Iris pigment epithelial cell (primary cell): ENCODE measurements at regions not wholly inside any gene's neighbourhood (a gene's known extent, or its start where the extent isn't known, plus 50 kb on each side); places are given as distances from the start of the nearest gene placed in this dataset.

Source experiments
- DNase-seq: peaks from one replicate; pipeline ENCODE4 v3.0.0-alpha.2; 2011; ENCODE audit warnings: low read depth

DNA sequence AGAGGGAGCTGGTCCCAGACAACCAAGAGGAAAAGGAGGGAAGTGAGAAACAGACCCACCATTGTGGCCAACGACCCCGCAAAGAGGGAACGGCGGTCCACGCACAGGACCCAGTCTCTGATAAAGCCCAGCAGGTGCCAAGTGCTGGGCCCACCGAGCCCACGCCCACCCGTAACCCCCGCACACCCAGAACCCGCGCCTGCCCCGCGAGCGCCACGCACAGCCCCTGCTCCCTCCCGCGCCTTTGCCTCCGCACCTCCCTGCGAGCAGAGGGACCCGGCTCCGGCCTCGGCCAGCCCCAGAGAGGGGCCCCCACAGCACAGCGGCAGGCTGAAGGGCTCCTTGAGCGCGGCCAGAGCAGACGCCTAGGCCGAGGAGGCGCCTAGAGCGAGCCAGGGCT, 1192.2 kb downstream of the PCDH17 start:
- no peak for DNase-seq

GRCh38 chr13:58827904-58828303, 1196.4 kb downstream of the PCDH17 start:
- no peak for DNase-seq

DNA sequence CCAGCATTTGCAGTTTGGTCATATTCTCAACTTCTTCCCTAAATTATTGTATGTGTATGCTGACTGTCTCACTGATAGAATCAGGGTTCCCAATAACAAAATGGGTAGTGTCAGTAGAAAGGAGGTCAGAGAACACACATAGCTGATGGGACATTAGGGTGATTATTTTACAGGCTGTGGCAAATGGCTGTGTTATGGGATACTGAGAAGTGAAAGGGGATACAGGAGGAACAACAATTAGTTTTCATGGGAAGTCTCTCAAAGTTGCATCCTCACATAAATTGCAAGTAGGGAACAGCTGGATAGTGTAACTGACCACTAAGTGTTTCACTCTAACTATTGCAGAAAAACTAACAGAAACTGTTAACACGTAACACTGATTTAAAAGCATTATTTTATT, 1199.3 kb downstream of the PCDH17 start:
- DNase-seq = no peak

- DNase-seq = no peak
These were observed 1207.1 kb downstream of the PCDH17 start for GRCh38 chr13:58838615-58839014.

- DNase-seq = no peak
These were observed 1211.5 kb downstream of the PCDH17 start for GRCh38 chr13:58843071-58843470.

- no peak for DNase-seq
These were observed 1212.0 kb downstream of the PCDH17 start for GRCh38 chr13:58843567-58843966.

DNA sequence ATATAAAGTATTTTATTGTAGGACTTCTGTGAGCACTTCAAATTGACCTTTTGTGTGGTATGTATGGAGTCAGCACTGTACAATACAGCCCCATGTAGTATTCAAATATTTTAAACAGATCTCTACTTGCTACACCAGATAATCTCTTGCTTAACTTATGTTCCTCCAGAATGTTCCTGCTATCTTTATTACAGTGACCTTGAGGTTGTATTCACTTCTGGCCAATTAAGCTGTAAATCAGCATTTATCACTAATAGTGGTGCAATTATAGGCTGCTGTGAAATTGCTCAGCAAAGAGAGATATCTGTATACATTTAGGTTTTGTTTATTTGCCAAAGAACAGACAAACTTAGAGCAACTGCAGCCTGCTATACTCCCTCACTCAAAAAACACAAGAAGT, 1218.6 kb downstream of the PCDH17 start:
- DNase-seq = no peak

DNA sequence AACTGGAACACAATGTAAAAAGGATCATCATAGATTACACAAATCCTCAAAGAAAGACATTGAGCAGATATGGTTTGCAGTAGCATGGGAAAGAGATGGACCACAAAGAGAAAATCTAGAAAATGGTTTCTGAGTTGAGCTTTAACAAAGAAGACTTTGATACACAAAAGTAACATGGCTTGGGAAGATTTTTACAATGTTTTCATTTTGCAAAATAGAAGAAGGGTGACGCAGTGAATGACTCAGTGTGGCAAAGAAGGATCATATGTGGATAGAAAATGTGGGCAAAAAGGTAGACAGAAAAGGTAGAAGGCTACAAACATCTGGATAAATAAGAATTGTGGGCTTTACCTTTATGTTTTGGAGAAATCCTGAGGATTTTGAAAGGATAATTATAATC, 1220.5 kb downstream of the PCDH17 start:
- DNase-seq = peak; percentile 11

GRCh38 chr13:58855283-58855682, 1223.7 kb downstream of the PCDH17 start:
- peak; percentile 28 for DNase-seq

- DNase-seq = no peak
These were observed 1227.4 kb downstream of the PCDH17 start for GRCh38 chr13:58858870-58859371.

DNA sequence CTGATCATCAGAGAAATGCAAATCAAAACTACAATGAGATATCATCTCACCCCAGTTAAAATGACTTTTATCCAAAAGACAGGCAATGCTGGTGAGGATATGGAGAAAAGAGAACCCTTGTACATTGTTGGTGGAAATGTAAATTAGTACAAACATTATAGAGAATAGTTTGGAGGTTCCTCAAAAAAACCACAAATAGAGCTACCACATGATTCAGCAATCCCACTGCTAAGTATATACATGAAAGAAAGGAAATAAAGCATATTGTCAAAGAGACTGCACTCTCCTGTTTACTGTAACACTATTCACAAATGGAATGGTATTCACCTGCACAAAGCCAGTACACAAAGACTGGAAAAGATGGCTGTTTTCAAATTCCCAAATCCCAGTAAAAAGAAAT, 1233.7 kb downstream of the PCDH17 start:
- no peak for DNase-seq

DNA sequence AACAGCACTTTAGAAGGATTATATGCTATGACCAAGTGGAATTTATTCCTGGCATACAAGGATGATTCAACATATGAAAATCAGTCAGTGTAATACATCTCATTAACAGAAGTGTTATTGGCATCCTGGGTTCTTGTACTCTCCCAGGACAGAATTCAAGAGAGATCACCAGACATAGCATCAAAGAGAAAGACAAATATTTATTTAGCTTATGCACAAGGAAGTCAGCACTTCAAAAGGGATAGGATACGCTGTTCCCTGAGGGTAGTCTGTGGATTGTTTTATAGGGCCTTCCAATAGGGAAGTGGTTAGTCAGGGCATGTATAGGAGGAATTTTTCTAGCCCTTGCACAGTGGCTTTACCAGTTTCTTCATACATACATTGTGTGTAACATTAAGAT, 1238.0 kb downstream of the PCDH17 start:
- DNase-seq = no peak

DNA sequence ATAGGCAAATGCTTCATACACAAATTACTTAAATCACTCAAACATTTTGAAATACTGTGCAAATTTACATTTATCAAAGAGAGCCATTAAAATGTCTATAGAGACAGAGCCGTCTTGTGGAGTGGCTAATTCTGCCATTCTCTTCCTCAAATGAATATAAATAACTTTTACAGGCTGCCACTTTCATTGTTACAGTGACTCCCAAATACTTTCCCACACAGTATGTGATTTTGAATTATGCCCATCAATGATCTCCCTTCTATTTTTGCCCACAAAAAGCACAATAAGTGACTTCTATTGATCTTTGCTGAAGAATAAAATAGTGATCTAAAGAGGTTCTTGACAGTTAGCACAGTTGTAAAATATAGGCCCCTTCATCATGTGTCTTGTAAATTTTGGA, 1244.9 kb downstream of the PCDH17 start:
- no peak for DNase-seq

GRCh38 chr13:58879114-58879513, 1247.6 kb downstream of the PCDH17 start:
- no peak for DNase-seq

DNA sequence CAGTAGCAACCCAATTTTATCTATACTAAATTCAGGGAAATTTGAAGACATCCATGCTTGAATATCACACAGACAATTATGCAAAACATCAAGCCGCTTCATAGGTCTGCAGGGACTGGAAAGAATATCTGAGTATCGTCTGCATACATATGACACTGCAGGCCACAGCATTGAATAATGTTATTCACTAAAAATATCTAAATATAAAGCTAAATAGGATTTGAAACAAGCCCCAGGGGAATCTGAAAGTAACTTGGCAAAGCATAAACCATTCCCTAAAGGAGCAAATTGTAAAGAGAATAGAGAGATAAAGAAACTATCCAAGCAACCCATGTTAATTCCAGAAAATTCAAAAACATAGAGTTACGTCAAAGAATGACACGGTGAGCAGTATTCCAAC, 1251.0 kb downstream of the PCDH17 start:
- no peak for DNase-seq

DNA sequence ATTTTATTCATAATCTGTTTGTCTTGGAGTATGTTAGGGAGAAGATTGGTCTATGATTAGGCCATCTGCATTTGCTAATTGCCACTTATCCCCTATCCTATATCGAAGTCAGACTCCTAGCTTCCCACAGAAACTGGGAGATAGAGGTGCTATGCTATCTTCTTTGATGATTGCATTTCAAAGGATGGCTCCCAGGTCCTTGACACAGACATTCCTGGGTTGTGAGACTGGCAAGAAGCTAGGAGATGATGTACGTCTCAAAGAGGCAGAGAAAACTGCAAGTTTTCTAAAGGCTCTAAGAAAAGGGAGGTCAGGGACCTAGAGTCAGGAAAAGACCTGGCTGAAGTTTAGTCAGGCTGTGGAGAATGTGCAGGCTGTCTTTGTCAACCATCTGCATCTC, 1251.9 kb downstream of the PCDH17 start:
- DNase-seq = no peak

GRCh38 chr13:58884353-58885209, 1253.0 kb downstream of the PCDH17 start:
- DNase-seq = no peak

DNA sequence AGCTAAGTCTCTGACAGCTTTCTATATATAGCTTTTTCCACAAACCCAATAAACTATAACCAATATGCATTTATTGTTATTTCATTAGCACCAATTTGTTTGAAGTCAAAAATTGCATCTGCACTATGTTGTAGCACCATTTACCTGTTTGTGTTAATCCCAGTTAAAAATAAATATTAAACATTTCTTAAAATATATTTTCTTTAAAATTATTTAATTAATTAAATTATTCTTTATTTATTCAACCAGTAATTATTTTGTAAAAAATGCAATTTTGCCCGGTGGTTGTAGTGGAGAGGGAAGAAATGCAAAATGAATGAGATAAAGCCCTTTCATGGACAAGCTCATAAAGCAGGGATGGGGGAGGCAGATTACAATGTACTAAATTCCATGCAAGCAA, 1257.9 kb downstream of the PCDH17 start:
- DNase-seq = no peak

GRCh38 chr13:58893396-58893795, 1261.9 kb downstream of the PCDH17 start:
- DNase-seq = peak; percentile 2

- no peak for DNase-seq
These were observed 1257.3 kb downstream of the DIAPH3 start for GRCh38 chr13:58906329-58907007.

DNA sequence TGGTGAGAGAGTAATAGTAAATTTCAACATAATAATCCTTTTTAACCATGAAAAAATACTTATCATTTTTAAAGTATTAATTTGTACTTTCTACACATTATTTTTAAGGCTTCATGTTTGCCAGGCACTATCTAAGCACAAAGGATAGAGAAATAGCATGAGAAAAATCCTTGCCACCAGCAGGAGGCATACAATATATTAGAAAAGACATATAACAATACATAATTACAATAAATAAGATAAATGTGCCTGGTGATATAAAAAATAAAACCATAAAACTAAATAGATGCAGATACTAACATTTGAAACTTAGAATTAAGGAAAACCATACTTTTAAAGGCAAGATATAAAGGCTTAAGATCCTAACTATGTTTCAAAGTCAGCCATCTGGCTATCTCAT, 1256.4 kb downstream of the DIAPH3 start:
- peak; percentile 3 for DNase-seq

GRCh38 chr13:58908019-58908679, 1255.6 kb downstream of the DIAPH3 start:
- DNase-seq = no peak

GRCh38 chr13:58919551-58919950, 1244.2 kb downstream of the DIAPH3 start:
- DNase-seq = no peak
